LNCaP clone FGC (cell line): ENCODE measurements at regions not wholly inside any gene's neighbourhood (a gene's known extent, or its start where the extent isn't known, plus 50 kb on each side); places are given as distances from the start of the nearest gene placed in this dataset.

ENCODE experiments used
- DNase-seq: peaks from one replicate; pipeline ENCODE4 v3.0.0-alpha.2; 2011; ENCODE audit warnings: low read depth
- H3K4me3 ChIP-seq: 2 replicates; pipeline ENCODE4 v1.5.1; 2011; ENCODE audit warnings: mild to moderate bottlenecking, low read depth, low read length, control low read depth
- CTCF ChIP-seq: IDR thresholded peaks from 2 replicates; pipeline ENCODE4 v1.5.1; 2012; ENCODE audit warnings: mild to moderate bottlenecking; ENCODE audit not compliant: control insufficient read depth, insufficient read depth; ENCODE audit errors: extremely low read depth

GRCh38 chr13:90232291-90232690, 1115.2 kb upstream of the MIR17HG start:
- TF ChIP-seq CTCF, result no peak

GRCh38 chr13:90233933-90234672, 1113.4 kb upstream of the MIR17HG start:
- TF ChIP-seq CTCF, result no peak
- no peak for DNase-seq
- no peak overlapping the region for H3K4me3 ChIP-seq

More at GRCh38 chr13:90232291-90232690, 1115.2 kb upstream of the MIR17HG start:
- no peak overlapping the region for H3K4me3 ChIP-seq
- no peak for DNase-seq

GRCh38 chr13:90237852-90238251, 1109.6 kb upstream of the MIR17HG start:
- TF ChIP-seq CTCF, result no peak
- no peak overlapping the region for H3K4me3 ChIP-seq
- no peak for DNase-seq

GRCh38 chr13:90238413-90238812, 1109.1 kb upstream of the MIR17HG start:
- peak; percentile 11 for DNase-seq
- TF ChIP-seq CTCF, result no peak
- H3K4me3 ChIP-seq, result no peak overlapping the region

- no peak for DNase-seq
- H3K4me3 ChIP-seq, result no peak overlapping the region
- TF ChIP-seq CTCF, result no peak
Observed at GRCh38 chr13:90239130-90239529, 1108.4 kb upstream of the MIR17HG start.

GRCh38 chr13:90246005-90246404, 1101.5 kb upstream of the MIR17HG start:
- TF ChIP-seq CTCF, result no peak
- DNase-seq, result no peak
- H3K4me3 ChIP-seq, result no peak overlapping the region
